WTC11 (cell line): ENCODE measurements at regions not wholly inside any gene's neighbourhood (a gene's known extent, or its start where the extent isn't known, plus 50 kb on each side); places are given as distances from the start of the nearest gene placed in this dataset.

Experiments used
- ATAC-seq: fragments of 200-7000 bp; cut with Tn5 transposase; 2 replicates; pipeline ENCODE4 v1.10.0; 2021; ENCODE audit warnings: mild to moderate bottlenecking, moderate library complexity
- CTCF ChIA-PET: fragments of 300-600 bp; sonication (Branson Sonifier 250); formaldehyde crosslinking; loops from one replicate; lab custom pipeline; 2021; ENCODE audit warnings: antibody characterized with exemption; lab: Charles Lee
- POLR2A ChIA-PET: fragments of 350-600 bp; sonication (Branson Sonifier 250); formaldehyde crosslinking; loops from one replicate; lab custom pipeline; 2021; ENCODE audit warnings: antibody characterized with exemption; lab: Charles Lee
- DNase-seq: peaks from one replicate; pipeline ENCODE4 v3.0.0; 2021; ENCODE audit warnings: low spot score
- H3K27ac Mint-ChIP-seq: 2 replicates; pipeline ENCODE4 v1.8.0; 2021; ENCODE audit warnings: mixed read lengths
- H3K27me3 Mint-ChIP-seq: 2 replicates; pipeline ENCODE4 v1.8.0; 2021; ENCODE audit warnings: low read depth, mild to moderate bottlenecking, moderate library complexity, mixed read lengths
- H3K36me3 Mint-ChIP-seq: 2 replicates; pipeline ENCODE4 v1.8.0; 2021; ENCODE audit warnings: mixed read lengths
- H3K4me1 Mint-ChIP-seq: 2 replicates; pipeline ENCODE4 v1.8.0; 2022; ENCODE audit warnings: mixed read lengths
- H3K4me3 Mint-ChIP-seq: 2 replicates; pipeline ENCODE4 v1.8.0; 2021; ENCODE audit warnings: mild to moderate bottlenecking, moderate library complexity, mixed read lengths
- H3K9me3 Mint-ChIP-seq: 2 replicates; pipeline ENCODE4 v1.8.0; 2021; ENCODE audit warnings: mixed read lengths
- ATF2 ChIP-seq: sonication (generic); formaldehyde crosslinking; IDR thresholded peaks from 2 replicates; pipeline ENCODE4 v1.8.1; 2022; ENCODE audit warnings: low read depth, missing genetic modification reagents, borderline replicate concordance
- ATF3 ChIP-seq: sonication (generic); formaldehyde crosslinking; conservative IDR thresholded peaks from 2 replicates; pipeline ENCODE4 v1.8.1; 2022; ENCODE audit warnings: mild to moderate bottlenecking, missing genetic modification reagents
- CBFB ChIP-seq: sonication (generic); formaldehyde crosslinking; IDR thresholded peaks from 2 replicates; pipeline ENCODE4 v1.8.1; 2022; ENCODE audit warnings: mild to moderate bottlenecking, low read depth, missing genetic modification reagents
- GABPB1 ChIP-seq: sonication (generic); formaldehyde crosslinking; IDR thresholded peaks from 2 replicates; pipeline ENCODE4 v1.8.1; 2023; ENCODE audit warnings: mild to moderate bottlenecking, missing genetic modification reagents
- GRHL2 ChIP-seq: fragments of 250-450 bp; sonication (Bioruptor Pico); IDR thresholded peaks from 2 replicates; pipeline ENCODE4 v1.8.0; 2022; ENCODE audit warnings: mild to moderate bottlenecking, moderate library complexity; ENCODE audit not compliant: insufficient replicate concordance, severe bottlenecking
- OVOL2 ChIP-seq: fragments of 250-450 bp; sonication (Bioruptor Pico); IDR thresholded peaks from 2 replicates; pipeline ENCODE4 v1.9.0; 2021; ENCODE audit warnings: mild to moderate bottlenecking, borderline replicate concordance
- PRRX2 ChIP-seq: fragments of 250-450 bp; sonication (Bioruptor Pico); IDR thresholded peaks from 2 replicates; pipeline ENCODE4 v1.8.0; 2021; ENCODE audit warnings: mild to moderate bottlenecking
- STAT6 ChIP-seq: sonication (generic); formaldehyde crosslinking; conservative IDR thresholded peaks from 2 replicates; pipeline ENCODE4 v1.8.1; 2023; ENCODE audit warnings: mild to moderate bottlenecking, low read depth, missing genetic modification reagents, moderate library complexity
- TEAD4 ChIP-seq: sonication (generic); formaldehyde crosslinking; IDR thresholded peaks from 2 replicates; pipeline ENCODE4 v1.8.0; 2022; ENCODE audit warnings: mild to moderate bottlenecking, missing genetic modification reagents
- USF2 ChIP-seq: sonication (generic); formaldehyde crosslinking; IDR thresholded peaks from 2 replicates; pipeline ENCODE4 v1.8.1; 2023; ENCODE audit warnings: mild to moderate bottlenecking, missing genetic modification reagents, moderate library complexity
- ZMAT4 ChIP-seq: fragments of 250-450 bp; sonication (Bioruptor Pico); IDR thresholded peaks from 2 replicates; pipeline ENCODE4 v1.9.0; 2021; ENCODE audit warnings: mild to moderate bottlenecking
- ZNF219 ChIP-seq: sonication (generic); formaldehyde crosslinking; IDR thresholded peaks from 2 replicates; pipeline ENCODE4 v1.8.0; 2023; ENCODE audit warnings: missing genetic modification reagents, mild to moderate bottlenecking, borderline replicate concordance
- ZNF416 ChIP-seq: fragments of 250-450 bp; sonication (Bioruptor Pico); IDR thresholded peaks from 2 replicates; pipeline ENCODE4 v1.9.0; 2021; ENCODE audit warnings: mild to moderate bottlenecking, inconsistent platforms
- ZNF423 ChIP-seq: fragments of 250-450 bp; sonication (Bioruptor Pico); IDR thresholded peaks from 2 replicates; pipeline ENCODE4 v2.1.2; 2022; ENCODE audit warnings: mild to moderate bottlenecking, moderate library complexity
- ZNF512 ChIP-seq: sonication (generic); formaldehyde crosslinking; IDR thresholded peaks from 2 replicates; pipeline ENCODE4 v1.8.1; 2022; ENCODE audit warnings: missing genetic modification reagents, borderline replicate concordance
- TF ChIP-seq, protein P1 (sequence below): sonication (generic); formaldehyde crosslinking; IDR thresholded peaks from 2 replicates; pipeline ENCODE4 v1.8.0; 2023; ENCODE audit warnings: missing genetic modification reagents, mild to moderate bottlenecking, borderline replicate concordance

DNA sequence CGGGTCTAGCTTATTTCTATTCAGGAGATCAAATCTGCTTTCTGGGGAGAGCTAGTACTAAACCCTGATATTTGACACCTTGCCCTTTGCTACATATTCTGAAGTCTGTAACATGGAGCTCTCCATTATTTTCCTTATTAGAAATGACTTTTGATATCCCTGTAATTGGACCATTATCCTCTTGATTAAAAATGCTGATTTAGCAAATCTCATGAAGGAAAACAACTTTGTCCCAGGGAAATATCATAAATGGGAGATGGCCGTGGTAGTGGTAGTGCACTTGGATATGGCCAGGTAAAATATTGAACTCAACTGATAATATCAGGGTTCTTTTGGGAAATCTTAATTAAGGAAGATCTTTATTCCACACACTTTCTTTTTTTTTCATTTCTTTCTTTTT is 326.5 kb downstream of the RPRM start (continued):
- TF ChIP-seq ATF2 (CRISPR knock-in tag) = no peak

DNA sequence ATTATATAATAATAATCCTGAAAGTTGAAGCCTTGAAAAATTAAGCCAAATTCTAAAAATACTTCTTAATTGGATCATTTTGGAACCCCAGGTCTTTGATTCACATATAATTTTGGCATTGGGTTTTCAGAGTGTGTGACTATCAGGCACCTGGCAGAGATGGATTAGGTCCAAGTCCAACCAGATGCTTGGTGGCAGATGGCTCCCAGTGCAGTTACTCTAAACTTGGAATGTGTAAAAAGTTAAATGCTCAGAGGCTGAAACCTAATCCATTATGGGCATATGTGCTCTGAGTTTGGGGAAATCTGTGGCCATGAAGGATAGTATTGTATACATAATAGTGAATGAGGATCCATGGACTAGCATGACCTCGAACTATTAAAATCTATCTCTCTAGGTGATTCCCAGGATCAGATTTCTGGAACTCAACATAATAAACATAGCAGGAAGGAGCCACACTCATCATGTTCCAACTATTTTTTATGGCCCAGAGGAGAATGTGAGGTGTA is 333.0 kb downstream of the RPRM start:
- H3K4me3 Mint-ChIP-seq = no peak overlapping the region

GRCh38 chr2:153143540-153143939 is 335.0 kb downstream of the RPRM start:
- Mint-ChIP-seq H3K9me3 (0 out of 2 replicates have a peak, but pooled peaks cover 4% of the 10 kb centered on the region), H3K27me3 (no peaks in the 10 kb centered on the region), H3K4me3 (no peak overlapping the region), H3K4me1 (peaks cover 34% of the 10 kb centered on the region), H3K27ac (no peak overlapping the region), H3K36me3 (no peaks in the 10 kb centered on the region)
- ChIA-PET POLR2A (no interaction called here), CTCF (no interaction called here)
- ATAC-seq = no peak
- TF ChIP-seq STAT6 = no peak
- DNase-seq = no peak

More for the DNA sequence above, 333.0 kb downstream of the RPRM start:
- TF ChIP-seq ZNF423 (CRISPR knock-in tag) (no peak), ZMAT4 (CRISPR knock-in tag) (no peak), ZNF512 (CRISPR knock-in tag) (no peak), TEAD4 (CRISPR knock-in tag) (no peak), ZNF416 (CRISPR knock-in tag) (no peak), USF2 (CRISPR knock-in tag) (no peak), GABPB1 (no peak), ATF3 (CRISPR knock-in tag) (no peak), CBFB (CRISPR knock-in tag) (no peak), ZNF219 (CRISPR knock-in tag) (no peak), OVOL2 (no peak)
- TF ChIP-seq, all 79 proteins: peak for 0
- H3K9me3 Mint-ChIP-seq = no peaks in the 10 kb centered on the region
- H3K4me1 Mint-ChIP-seq = peaks cover 19% of the 10 kb centered on the region
- ATAC-seq = no peak
- H3K27me3 Mint-ChIP-seq = no peaks in the 10 kb centered on the region
- CTCF ChIA-PET = no interaction called here
- POLR2A ChIA-PET = no interaction called here
- H3K27ac Mint-ChIP-seq = no peak overlapping the region
- H3K36me3 Mint-ChIP-seq = no peaks in the 10 kb centered on the region
- no peak for DNase-seq

- Mint-ChIP-seq H3K36me3 (no peaks in the 10 kb centered on the region), H3K27ac (no peak overlapping the region), H3K27me3 (no peaks in the 10 kb centered on the region), H3K4me1 (peaks cover 37% of the 10 kb centered on the region), H3K4me3 (no peak overlapping the region), H3K9me3 (0 out of 2 replicates have a peak, but pooled peaks cover 4% of the 10 kb centered on the region)
- DNase-seq (no peak), ATAC-seq (no peak)
- POLR2A ChIA-PET = no interaction called here
- CTCF ChIA-PET = no interaction called here
- TF ChIP-seq, protein P1, sequence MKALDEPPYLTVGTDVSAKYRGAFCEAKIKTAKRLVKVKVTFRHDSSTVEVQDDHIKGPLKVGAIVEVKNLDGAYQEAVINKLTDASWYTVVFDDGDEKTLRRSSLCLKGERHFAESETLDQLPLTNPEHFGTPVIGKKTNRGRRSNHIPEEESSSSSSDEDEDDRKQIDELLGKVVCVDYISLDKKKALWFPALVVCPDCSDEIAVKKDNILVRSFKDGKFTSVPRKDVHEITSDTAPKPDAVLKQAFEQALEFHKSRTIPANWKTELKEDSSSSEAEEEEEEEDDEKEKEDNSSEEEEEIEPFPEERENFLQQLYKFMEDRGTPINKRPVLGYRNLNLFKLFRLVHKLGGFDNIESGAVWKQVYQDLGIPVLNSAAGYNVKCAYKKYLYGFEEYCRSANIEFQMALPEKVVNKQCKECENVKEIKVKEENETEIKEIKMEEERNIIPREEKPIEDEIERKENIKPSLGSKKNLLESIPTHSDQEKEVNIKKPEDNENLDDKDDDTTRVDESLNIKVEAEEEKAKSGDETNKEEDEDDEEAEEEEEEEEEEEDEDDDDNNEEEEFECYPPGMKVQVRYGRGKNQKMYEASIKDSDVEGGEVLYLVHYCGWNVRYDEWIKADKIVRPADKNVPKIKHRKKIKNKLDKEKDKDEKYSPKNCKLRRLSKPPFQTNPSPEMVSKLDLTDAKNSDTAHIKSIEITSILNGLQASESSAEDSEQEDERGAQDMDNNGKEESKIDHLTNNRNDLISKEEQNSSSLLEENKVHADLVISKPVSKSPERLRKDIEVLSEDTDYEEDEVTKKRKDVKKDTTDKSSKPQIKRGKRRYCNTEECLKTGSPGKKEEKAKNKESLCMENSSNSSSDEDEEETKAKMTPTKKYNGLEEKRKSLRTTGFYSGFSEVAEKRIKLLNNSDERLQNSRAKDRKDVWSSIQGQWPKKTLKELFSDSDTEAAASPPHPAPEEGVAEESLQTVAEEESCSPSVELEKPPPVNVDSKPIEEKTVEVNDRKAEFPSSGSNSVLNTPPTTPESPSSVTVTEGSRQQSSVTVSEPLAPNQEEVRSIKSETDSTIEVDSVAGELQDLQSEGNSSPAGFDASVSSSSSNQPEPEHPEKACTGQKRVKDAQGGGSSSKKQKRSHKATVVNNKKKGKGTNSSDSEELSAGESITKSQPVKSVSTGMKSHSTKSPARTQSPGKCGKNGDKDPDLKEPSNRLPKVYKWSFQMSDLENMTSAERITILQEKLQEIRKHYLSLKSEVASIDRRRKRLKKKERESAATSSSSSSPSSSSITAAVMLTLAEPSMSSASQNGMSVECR (CRISPR knock-in tag) = no peak
- TF ChIP-seq GRHL2 (no peak), ZNF219 (CRISPR knock-in tag) (no peak), ATF2 (CRISPR knock-in tag) (no peak), PRRX2 (CRISPR knock-in tag) (no peak), TEAD4 (CRISPR knock-in tag) (no peak)
Observed at GRCh38 chr2:153140498-153140897, 338.1 kb downstream of the RPRM start.
